ENCODE measurements at regions not wholly inside any gene's neighbourhood (a gene's known extent, or its start where the extent isn't known, plus 50 kb on each side); places are given as distances from the start of the nearest gene placed in this dataset.

- no peaks in the 10 kb centered on the region for H3K4me1 ChIP-seq (ENCODE audit: control insufficient read depth, low read length)
- no peaks in the 10 kb centered on the region for H3K9me2 ChIP-seq (replicated peaks; ENCODE audit: control insufficient read depth, low read length)
- no peak overlapping the region for H3K27ac ChIP-seq (ENCODE audit: low read depth, low read length)
- H3K27me3 ChIP-seq (ENCODE audit: control insufficient read depth, low read length) = no peaks in the 10 kb centered on the region
- no peaks in the 10 kb centered on the region for H3K9me3 ChIP-seq (ENCODE audit: control insufficient read depth, insufficient read depth, low read length)
- no peaks in the 10 kb centered on the region for H3K36me3 ChIP-seq (ENCODE audit: control insufficient read depth, low read length)
- H4K20me1 ChIP-seq (ENCODE audit: control insufficient read depth, insufficient read depth, low read depth, low read length) = no peaks in the 10 kb centered on the region
- TF ChIP-seq EZH2phosphoT487 (IDR thresholded peaks at IDR 0.05; ENCODE audit: borderline replicate concordance, low read length) (no peak), CTCF (IDR thresholded peaks at IDR 0.05; ENCODE audit: low read depth, low read length, poor library complexity, severe bottlenecking) (no peak)
- H3K79me2 ChIP-seq (ENCODE audit: control insufficient read depth, low read length) = no peaks in the 10 kb centered on the region
- H3K4me3 ChIP-seq (ENCODE audit: low read length) = no peak overlapping the region
- H3K4me2 ChIP-seq (ENCODE audit: low read length) = no peak overlapping the region
- H3F3A ChIP-seq (ENCODE audit: control insufficient read depth, insufficient read depth) = no peaks in the 10 kb centered on the region
Measured at GRCh38 chr10:8481718-8482504, 427.4 kb downstream of the GATA3 start.

- H3K4me1 ChIP-seq (ENCODE audit: control insufficient read depth, low read length) = no peaks in the 10 kb centered on the region
- no peaks in the 10 kb centered on the region for H3K9me2 ChIP-seq (replicated peaks; ENCODE audit: control insufficient read depth, low read length)
- no peaks in the 10 kb centered on the region for H4K20me1 ChIP-seq (ENCODE audit: control insufficient read depth, insufficient read depth, low read depth, low read length)
- H3K27me3 ChIP-seq (ENCODE audit: control insufficient read depth, low read length) = no peaks in the 10 kb centered on the region
- TF ChIP-seq CTCF (IDR thresholded peaks at IDR 0.05; ENCODE audit: low read depth, low read length, poor library complexity, severe bottlenecking) (no peak), EZH2phosphoT487 (IDR thresholded peaks at IDR 0.05; ENCODE audit: borderline replicate concordance, low read length) (no peak)
- H3K79me2 ChIP-seq (ENCODE audit: control insufficient read depth, low read length) = no peaks in the 10 kb centered on the region
- no peak overlapping the region for H3K27ac ChIP-seq (ENCODE audit: low read depth, low read length)
- no peaks in the 10 kb centered on the region for H3F3A ChIP-seq (ENCODE audit: control insufficient read depth, insufficient read depth)
- H3K36me3 ChIP-seq (ENCODE audit: control insufficient read depth, low read length) = no peaks in the 10 kb centered on the region
- H3K4me3 ChIP-seq (ENCODE audit: low read length) = no peak overlapping the region
- no peak overlapping the region for H3K4me2 ChIP-seq (ENCODE audit: low read length)
- no peaks in the 10 kb centered on the region for H3K9me3 ChIP-seq (ENCODE audit: control insufficient read depth, insufficient read depth, low read length)
Measured at GRCh38 chr10:8485032-8485431, 430.5 kb downstream of the GATA3 start.

- Histone ChIP-seq H3K79me2 (ENCODE audit: control insufficient read depth, low read length) (no peaks in the 10 kb centered on the region), H3F3A (ENCODE audit: control insufficient read depth, insufficient read depth) (no peaks in the 10 kb centered on the region), H3K36me3 (ENCODE audit: control insufficient read depth, low read length) (no peaks in the 10 kb centered on the region), H3K4me1 (ENCODE audit: control insufficient read depth, low read length) (no peaks in the 10 kb centered on the region), H3K27me3 (ENCODE audit: control insufficient read depth, low read length) (no peaks in the 10 kb centered on the region), H3K9me3 (ENCODE audit: control insufficient read depth, insufficient read depth, low read length) (no peaks in the 10 kb centered on the region), H3K9me2 (replicated peaks; ENCODE audit: control insufficient read depth, low read length) (no peaks in the 10 kb centered on the region), H3K4me2 (ENCODE audit: low read length) (no peak overlapping the region), H3K27ac (ENCODE audit: low read depth, low read length) (no peak overlapping the region), H4K20me1 (ENCODE audit: control insufficient read depth, insufficient read depth, low read depth, low read length) (no peaks in the 10 kb centered on the region), H3K4me3 (ENCODE audit: low read length) (no peak overlapping the region)
- TF ChIP-seq CTCF (IDR thresholded peaks at IDR 0.05; ENCODE audit: low read depth, low read length, poor library complexity, severe bottlenecking) (no peak), EZH2phosphoT487 (IDR thresholded peaks at IDR 0.05; ENCODE audit: borderline replicate concordance, low read length) (no peak)
Measured at GRCh38 chr10:8487346-8487745, 432.9 kb downstream of the GATA3 start.

All from DOHH2 (cell line).